ENCODE measurements at regions not wholly inside any gene's neighbourhood (a gene's known extent, or its start where the extent isn't known, plus 50 kb on each side); places are given as distances from the start of the nearest gene placed in this dataset.

- H3K4me3 ChIP-seq (ENCODE audit: low read depth, low read length), result no peak overlapping the region
- DNase-seq (ENCODE audit: low read depth), result no peak
- TF ChIP-seq MYC (IDR thresholded peaks at IDR 0.05; ENCODE audit: low read depth, low read length), result no peak
- TF ChIP-seq POLR2A (IDR thresholded peaks at IDR 0.05; ENCODE audit: extremely low read depth, insufficient read length), result no peak
- TF ChIP-seq MAX (IDR thresholded peaks at IDR 0.05; ENCODE audit: low read depth, low read length), result no peak
- TF ChIP-seq CTCF (IDR thresholded peaks at IDR 0.05; ENCODE audit: low read depth, low read length), result no peak
These were observed 69.7 kb downstream of the SKA1 start for GRCh38 chr18:50444539-50444938.

GRCh38 chr18:50446629-50447028 is 71.8 kb downstream of the SKA1 start:
- TF ChIP-seq MAX (IDR thresholded peaks at IDR 0.05; ENCODE audit: low read depth, low read length) (no peak), POLR2A (IDR thresholded peaks at IDR 0.05; ENCODE audit: extremely low read depth, insufficient read length) (no peak), CTCF (IDR thresholded peaks at IDR 0.05; ENCODE audit: low read depth, low read length) (no peak), MYC (IDR thresholded peaks at IDR 0.05; ENCODE audit: low read depth, low read length) (no peak)
- no peak overlapping the region for H3K4me3 ChIP-seq (ENCODE audit: low read depth, low read length)
- no peak for DNase-seq (ENCODE audit: low read depth)

DNA sequence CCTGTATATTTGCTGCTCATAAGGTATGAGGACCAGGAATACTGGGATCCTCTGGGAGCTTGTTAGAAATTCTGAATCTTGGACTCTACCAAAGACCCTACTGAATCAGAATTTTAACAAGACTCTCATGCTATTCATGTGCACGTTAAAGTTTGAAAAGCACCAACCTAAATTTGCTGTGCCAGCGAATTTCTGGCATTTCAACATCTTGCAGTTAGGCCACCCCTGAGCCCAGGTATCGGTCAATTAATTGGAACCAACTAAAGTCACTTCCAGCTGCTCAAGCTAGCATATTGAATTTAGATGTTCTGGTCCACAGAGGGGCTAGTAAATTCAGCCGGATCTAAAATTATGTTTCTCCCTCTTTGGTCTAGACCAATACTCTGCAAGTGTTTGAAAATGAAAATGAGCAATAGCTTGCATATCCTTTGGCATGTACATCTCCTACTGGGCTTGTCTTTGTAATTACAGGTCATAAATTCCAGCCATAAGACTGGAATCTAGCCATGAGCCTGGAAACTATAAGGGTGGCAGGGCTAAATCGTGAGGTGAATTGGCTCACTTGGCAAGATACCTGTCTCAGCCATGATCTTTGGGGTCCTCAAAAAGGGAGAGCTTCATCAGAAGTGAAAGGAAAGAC is 72.4 kb downstream of the SKA1 start:
- no peak for DNase-seq (ENCODE audit: low read depth)
- H3K4me3 ChIP-seq (ENCODE audit: low read depth, low read length), result no peak overlapping the region
- no peak for TF ChIP-seq CTCF (IDR thresholded peaks at IDR 0.05; ENCODE audit: low read depth, low read length)

DNA sequence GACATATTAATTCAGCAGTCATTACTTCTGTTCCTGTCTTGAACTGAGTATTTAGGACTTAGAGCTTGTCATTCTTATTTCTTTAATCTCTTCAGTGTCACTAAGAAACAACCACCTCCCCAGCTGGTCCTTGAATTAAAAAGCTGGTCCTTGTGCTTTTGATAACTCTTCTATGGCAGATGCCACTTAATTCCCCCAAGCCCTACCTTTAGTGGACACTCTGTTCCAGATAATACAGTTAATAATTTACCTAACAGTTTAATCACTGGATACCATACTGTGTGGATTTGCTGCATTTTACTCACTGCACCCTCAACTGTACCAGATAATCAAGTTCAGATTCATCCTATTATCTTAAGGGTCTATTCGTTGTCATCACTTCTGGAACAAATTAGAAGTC is 73.1 kb downstream of the SKA1 start:
- no peak for DNase-seq (ENCODE audit: low read depth)
- TF ChIP-seq MAX (IDR thresholded peaks at IDR 0.05; ENCODE audit: low read depth, low read length) (no peak), POLR2A (IDR thresholded peaks at IDR 0.05; ENCODE audit: extremely low read depth, insufficient read length) (no peak), CTCF (IDR thresholded peaks at IDR 0.05; ENCODE audit: low read depth, low read length) (no peak), MYC (IDR thresholded peaks at IDR 0.05; ENCODE audit: low read depth, low read length) (no peak)
- no peak overlapping the region for H3K4me3 ChIP-seq (ENCODE audit: low read depth, low read length)

- no peak for DNase-seq (ENCODE audit: low read depth)
- no peak for TF ChIP-seq CTCF (IDR thresholded peaks at IDR 0.05; ENCODE audit: low read depth, low read length)
- no peak for TF ChIP-seq MYC (IDR thresholded peaks at IDR 0.05; ENCODE audit: low read depth, low read length)
- no peak for TF ChIP-seq POLR2A (IDR thresholded peaks at IDR 0.05; ENCODE audit: extremely low read depth, insufficient read length)
- TF ChIP-seq MAX (IDR thresholded peaks at IDR 0.05; ENCODE audit: low read depth, low read length), result no peak
- H3K4me3 ChIP-seq (ENCODE audit: low read depth, low read length), result no peak overlapping the region
These were observed 76.4 kb downstream of the SKA1 start for GRCh38 chr18:50451100-50451842.
